HG03103 (cell line): ENCODE measurements at regions not wholly inside any gene's neighbourhood (a gene's known extent, or its start where the extent isn't known, plus 50 kb on each side); places are given as distances from the start of the nearest gene placed in this dataset.
A peak's percentile ranks its signal among the peaks of the same experiment; 100 is the strongest.
"Not testable (repeated sequence)": the region's sequence is repeated elsewhere in the genome, so short reads cannot be mapped to it uniquely, and the experiment has no call there.

Source experiments
- ATAC-seq: cut with Tn5 transposase; IDR thresholded peaks from one replicate; pipeline ENCODE4 v1.9.1; 2021; ENCODE audit warnings: low read depth; ENCODE audit not compliant: unreplicated experiment

DNA sequence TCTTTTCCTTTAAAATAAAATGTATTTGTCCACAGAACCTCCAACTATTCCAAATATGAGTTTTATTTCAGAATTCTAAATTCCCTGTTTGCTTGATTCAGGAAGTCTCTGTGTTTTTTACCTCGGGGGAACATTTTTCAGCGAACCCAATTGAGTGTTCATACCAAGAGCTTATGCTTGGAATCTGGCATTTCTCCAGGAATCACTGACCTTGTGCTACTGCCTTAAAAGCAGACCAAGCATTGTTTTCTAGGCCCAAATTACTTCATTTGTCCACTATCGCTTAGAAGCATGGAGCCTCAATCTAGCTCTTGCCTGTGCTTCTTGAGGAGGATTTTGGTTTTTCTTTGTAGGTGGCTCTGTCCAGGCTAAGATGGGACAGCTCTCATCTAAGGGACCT lies 59.4 kb downstream of the EBLN1 start:
- no peak for ATAC-seq

DNA sequence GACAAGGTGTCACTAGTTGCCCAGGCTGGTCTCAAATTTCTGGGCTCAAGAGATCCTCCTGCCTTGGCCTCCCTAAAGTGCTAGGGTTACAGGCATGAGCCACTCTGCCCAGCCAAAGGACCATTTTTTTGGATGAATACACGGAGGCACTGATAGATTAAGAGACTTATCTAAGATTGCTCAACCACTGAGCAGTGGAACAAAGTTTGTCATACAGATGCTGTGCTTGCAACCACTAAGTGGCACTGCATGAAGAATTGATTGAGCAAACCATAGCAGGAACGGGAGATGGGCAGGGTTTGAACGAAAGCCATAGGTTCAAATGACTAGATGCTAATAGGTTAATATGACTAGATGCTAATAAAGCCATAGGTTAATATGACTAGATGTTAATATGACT lies 61.1 kb downstream of the EBLN1 start:
- ATAC-seq = no peak

DNA sequence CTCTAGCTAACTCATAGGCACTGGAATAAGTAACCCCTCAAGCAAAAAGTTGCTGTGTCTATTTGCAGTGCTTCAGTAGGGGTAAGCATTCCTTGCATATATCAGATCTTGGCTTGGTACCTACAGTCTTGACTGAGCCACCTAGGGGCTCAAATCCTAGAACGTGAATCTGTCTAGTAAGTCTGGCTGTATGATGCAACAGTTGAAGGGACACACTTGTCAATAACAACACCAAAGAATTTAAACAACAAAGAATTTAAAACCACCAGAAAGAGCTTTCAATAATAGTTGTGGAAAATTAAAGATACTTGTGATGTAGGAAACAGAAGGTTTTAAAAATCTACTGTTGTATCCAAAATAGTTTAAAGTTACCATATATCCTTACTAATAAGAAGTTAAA lies 65.4 kb downstream of the EBLN1 start:
- ATAC-seq = no peak

DNA sequence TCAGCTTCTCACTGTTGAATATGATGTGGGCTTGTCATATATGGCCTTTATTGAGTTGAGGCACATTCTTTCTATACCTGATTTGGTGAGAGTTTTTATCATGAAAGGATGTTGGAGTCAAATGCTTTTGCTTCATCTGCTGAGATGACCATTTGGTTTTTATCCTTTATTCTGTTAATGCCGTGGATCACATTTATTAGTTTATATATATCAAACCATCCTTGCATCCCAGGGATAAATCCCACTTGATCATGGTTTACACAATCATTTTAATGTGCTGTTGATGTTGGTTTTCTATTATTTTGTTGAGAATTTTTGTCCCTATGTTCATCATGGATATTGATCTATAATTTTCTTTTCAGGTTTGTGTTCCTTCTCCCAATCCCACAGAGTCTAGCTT lies 67.0 kb downstream of the EBLN1 start:
- ATAC-seq = no peak

DNA sequence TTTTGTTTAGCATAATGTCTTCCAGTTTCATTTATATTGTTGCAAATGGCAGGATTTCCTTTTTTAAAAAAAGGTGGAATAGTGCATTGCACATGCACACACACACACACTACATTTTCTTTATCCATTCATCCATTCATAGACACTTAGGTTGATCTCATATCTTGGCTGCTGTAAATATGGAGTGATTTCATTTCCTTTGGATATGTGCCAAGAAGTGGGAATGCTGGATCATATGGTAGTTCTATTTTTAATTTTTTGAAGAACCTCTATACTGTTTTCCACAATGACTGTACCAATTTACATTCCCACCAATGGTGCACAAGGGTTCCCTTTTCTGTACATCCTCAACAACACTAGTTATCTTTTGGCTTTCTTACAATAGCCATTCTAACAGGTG lies 68.9 kb downstream of the EBLN1 start:
- no peak for ATAC-seq

DNA sequence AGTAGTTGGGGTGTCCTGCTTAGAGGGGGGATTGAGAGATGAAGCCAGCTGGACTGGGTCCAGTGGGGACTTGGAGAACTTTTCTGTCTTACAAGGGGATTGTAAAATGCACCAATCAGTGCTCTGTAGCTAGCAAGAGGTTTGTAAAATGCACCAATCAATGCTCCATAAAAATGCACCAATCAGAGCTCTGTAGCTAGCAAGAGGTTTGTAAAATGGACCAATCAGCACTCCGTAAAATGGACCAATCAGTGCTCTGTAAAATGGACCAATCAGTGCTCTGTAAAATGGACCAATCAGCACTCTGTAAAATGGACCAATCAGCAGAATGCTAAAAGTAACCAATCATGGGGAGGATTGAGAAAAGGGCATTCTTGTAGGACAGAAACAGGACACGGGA lies 71.9 kb downstream of the EBLN1 start:
- ATAC-seq = not testable (repeated sequence)

DNA sequence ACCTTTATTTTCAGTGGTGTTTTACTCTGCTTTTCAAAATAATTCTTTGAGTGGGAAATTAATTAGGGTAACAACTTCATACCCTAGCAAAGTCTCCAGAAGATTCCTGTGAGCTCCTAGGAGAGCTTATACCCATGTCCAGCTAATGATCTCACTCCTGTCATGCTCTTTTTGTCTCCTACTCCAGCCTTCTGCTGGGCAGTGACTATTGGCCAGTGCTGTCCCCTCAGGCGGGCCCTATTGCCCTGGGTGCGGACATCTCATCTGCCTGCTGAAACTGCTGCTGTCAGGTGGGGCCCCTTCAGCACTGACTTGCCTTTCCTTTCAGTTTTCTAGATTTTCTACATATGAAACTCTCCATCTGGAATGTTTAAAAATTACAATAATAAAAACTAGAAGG lies 80.3 kb downstream of the EBLN1 start:
- ATAC-seq = no peak

DNA sequence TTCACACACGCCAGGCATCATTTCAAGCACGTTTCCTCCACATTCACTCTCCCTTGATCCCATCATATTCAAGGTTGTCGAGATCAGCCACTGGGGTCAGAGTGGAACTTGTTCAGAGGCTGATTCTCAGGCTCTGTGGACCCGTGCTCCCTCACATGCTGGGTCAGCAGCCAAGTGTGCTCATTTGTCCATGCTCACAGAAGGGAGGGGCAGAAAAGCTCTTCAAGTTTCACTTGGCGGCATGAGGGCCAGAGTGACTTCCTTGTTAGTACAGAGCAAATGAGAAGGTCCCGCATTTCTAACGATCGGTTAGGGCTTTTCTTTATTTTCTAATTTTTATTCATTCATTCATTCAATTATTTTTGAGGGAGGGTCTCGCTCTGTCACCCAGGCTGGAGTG lies 82.2 kb downstream of the EBLN1 start:
- ATAC-seq = no peak

DNA sequence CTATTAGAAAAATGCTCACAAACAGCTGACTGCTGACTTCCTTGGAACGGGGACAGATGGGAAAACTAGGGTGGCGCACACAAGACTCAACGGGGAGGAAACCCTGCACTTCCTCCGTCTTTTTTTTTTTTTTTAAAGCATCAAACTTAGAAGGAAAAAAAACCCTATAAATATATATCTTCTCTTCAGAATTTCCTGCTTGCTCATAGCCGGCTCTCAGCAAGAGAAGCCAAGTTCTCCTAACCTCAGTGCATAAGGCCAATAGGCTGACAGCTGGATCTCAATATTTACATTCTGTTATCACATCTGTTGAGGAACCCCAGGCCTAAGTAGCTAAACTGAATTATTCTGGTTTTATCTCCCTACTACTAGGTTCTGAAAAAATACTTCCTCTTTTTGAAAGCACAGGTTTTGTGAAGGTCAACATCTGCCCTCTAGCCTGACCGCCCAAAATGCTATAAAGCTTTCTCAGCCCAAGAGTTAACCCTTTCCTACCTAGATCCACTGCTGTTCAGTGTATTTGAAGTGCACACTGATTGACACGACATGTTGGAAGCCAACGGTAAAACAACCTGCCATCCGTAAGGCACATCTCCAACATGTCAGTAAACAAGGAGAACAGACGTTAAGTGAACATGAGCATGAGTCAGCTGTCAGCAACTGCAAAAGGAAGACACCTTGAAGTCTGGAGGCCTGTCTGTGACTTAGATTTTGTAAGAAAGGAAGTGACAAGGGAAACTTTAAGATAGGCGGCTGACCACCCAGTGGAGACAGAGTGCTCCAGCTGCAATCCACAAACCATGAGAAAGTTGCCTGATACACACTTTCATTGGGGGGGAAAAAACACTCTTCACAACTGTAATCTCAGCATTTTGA lies 83.8 kb downstream of the EBLN1 start:
- ATAC-seq = peak; percentile 72

DNA sequence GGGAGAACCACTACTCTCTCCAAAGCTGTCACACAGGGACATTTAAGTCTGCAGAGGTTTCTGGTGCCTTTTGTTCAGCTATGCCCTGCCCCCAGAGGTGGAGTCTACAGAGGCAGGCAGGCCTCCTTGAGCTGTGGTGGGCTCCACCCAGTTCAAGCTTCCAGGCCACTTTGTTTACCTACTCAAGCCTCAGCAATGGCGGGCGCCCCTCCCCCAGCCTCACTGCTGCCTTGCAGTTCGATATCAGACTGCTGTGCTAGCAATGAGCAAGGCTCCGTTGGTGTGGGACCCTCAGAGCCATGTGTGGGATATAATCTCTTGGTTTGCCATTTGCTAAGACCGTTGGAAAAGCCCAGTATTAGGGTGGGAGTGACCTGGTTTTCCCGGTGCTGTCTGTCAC lies 87.0 kb downstream of the EBLN1 start:
- ATAC-seq = not testable (repeated sequence)

DNA sequence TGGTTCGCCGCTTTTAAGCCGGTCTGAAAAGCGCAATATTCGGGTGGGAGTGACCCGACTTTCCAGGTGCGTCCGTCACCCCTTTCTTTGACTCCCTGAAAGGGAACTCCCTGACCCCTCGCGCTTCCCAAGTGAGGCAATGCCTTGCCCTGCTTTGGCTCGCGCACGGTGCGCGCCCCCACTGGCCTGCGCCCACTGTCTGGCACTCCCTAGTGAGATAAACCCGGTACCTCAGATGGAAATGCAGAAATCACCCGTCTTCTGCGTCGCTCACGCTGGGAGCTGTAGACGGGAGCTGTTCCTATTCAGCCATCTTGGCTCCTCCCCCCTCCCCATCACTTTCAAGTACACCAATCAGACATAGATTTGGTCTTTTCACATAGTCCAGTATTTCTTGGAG lies 88.2 kb downstream of the EBLN1 start:
- not testable (repeated sequence) for ATAC-seq

DNA sequence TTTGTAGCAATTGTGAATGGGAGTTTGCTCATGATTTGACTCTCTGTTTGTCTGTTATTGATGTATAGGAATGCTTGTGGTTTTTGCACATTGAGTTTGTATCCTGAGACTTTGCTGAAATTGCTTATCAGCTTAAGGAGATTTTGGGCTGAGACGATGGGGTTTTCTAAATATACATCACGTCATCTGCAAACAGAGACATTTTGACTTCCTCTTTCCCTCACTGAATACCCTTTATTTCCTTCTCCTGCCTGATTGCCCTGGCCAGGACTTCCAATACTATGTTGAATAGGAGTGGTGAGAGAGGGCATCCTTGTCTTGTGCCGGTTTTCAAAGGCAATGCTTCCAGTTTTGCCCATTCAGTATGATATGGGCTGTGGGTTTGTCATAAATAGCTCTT lies 96.6 kb downstream of the EBLN1 start:
- ATAC-seq = not testable (repeated sequence)

DNA sequence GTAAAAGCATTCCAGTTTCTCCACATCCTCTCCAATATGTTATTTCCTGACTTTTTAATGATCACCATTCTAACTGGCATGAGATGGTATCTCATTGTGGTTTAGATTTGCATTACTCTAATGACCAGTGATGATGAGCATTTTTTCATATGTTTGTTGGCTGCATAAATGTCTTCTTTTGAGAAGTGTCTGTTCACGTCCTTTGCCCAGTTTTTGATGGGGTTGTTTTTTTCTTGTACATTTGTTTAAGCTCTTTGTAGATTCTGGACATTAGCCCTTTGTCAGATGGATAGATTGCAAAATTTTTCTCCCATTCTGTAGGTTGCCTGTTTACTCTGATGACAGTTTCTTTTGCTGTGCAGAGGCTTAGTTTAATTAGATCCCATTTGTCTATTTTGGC lies 97.7 kb downstream of the EBLN1 start:
- ATAC-seq = not testable (repeated sequence)

DNA sequence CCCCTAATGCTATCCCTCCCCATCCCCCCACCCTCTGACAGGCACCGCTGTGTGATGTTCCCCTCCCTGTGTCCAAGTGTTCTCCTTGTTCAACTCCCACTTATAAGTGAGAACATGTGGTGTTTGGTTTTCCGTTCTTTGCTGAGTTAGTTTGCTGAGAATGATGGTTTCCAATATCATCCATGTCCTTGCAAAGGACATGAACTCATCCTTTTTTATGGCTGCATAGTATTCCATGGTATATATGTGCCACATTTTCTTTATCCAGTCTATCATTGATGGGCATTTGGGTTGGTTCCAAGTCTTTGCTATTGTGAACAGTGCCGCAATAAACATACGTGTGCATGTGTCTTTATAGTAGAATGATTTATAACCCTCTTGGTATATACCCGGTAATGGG lies 98.2 kb downstream of the EBLN1 start:
- ATAC-seq = not testable (repeated sequence)

DNA sequence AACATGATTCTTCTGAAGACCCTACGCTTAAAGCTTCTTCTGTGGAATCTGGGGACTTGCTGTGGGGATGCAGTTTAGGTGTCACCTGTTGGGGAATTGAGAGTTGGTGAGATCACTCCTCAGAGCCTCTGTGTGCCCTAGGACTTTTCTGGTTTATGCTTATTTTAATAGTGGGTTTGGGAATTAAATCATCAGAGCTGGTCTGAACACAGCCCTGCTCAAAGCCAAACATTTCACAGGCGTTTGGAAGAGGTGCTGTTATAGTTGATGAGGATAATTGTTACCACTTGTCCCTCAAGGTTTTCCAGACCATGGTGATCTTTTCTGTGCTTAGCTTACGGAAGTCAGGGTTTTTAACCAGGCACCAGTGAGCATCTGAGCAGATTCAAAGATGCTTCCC lies 106.1 kb downstream of the EBLN1 start:
- no peak for ATAC-seq

DNA sequence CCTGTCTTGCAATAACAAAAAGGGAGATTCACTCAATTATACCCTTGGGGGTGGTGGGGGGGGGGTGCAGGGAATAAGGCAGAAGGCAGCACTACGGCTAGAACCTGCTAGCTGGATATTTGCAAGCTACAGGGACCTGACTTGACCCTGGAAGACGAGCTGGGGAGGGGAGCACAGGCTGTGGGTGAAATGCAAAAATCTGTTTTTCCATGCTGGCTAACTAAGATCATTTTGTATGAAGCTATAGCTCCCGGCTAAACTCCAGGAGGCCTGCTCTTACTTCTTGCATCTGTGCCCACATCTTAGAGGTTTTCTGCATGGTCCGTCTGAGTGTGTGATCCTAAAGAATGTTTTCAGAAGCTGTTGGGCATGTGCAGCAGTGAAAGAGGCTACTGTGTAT lies 106.6 kb downstream of the EBLN1 start:
- ATAC-seq = no peak

DNA sequence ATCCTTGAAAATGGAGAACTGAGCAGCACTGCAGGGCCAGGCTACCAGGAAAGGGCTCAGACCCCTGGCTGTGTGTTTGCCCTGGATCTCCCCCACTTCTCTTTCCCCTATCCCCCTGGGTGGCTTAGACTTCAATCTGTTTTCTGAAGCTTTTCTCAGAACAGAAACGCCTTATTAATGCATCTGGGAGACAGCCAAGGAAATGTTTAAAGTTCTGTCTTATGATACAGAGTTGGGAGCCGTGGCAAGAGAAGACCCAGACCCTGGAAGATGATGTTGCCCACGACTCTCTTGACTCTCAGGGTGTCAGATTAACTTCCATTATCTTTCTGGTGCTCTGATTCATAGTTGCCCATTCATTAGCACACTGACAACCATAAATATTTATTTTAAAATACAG lies 107.1 kb downstream of the EBLN1 start:
- ATAC-seq = no peak

DNA sequence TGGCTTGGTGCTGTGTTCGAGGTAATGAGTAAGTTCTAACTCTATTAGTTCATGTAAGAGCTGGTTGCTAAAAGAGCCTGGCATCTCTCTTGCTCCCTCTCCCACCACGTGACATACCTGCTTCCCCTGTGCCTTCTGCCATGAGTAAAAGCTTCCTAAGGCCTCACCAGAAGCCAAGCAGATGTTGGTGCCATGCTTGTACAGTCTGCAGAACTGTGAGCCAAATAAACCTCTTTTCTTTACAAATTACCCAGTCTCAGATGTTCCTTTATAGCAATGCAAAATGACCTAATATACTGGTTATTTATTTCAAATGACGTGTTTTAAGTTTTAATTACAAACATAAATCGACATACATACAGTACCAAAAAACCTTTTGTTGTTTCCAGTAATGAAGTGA lies 101.7 kb upstream of the DNAJC1 start:
- ATAC-seq = no peak

DNA sequence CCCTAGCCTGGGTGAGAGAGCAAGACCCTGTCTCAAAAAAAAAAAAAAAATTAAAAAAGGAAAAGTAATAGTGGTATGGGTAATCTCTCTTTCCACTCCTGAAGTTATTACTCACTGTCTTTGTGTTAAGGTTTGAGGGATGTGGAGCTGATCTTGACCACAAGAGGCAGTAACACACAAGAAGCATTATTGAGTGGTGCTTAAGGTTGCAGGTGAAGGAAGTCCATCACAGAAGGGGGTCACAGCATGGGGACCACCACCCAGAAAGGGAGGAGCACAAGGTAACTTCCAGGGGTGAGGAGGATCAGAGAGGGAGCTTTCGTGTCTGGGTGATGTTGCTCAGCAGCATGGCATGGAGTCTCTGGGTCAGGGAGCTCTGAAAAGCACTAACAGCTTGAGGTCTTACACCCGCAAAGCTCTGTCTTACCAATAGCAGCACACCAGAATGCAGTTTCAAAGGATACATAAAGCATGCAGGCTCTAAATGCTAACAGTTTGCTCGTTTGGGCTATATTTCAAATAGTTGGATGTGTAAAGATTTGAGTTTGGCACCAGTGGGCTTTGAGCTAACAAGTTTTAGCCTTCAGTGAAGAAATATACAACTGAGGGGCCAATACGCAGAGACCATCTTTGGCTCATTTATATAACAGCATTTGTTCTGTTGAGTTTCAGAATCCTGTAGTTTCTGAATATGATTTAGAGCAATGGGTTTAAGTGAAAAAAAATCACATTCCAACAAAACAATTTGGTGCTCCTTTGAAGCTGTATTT lies 100.4 kb upstream of the DNAJC1 start:
- no peak for ATAC-seq

DNA sequence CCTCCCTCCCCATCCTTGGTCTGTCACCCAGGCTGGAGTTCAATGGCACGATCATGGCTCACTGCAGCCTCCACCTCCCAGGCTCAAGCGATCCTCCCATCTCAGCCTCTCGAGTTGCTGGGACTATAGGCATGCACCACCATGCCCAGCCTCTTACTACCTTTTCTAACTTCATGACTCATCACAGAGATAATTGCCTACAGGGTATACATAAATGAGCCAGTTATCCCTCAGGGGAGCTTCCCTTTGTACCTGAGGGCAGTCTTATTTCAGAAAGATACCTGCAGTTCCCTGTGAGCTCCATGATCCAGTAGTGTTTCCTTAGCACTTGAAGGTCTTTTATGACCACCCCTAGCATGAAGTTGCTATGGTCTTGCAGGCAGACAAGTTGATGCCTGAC lies 94.2 kb upstream of the DNAJC1 start:
- ATAC-seq = no peak

DNA sequence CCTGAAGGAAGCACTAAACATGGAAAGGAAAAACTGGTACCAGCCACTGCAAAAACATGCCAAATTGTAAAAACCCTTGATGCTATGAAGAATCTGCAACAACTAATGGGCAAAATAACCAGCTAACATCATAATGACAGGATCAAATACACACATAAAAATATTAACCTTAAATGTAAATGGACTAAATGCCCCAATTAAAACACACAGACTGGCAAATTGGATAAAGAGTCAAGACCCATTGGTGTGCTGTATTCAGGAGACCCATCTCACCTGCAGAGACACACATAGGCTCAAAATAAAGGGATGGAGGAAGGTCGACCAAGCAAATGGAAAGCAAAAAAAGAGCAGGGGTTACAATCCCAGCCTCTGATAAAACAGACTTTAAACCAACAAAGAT lies 87.7 kb upstream of the DNAJC1 start:
- ATAC-seq = not testable (repeated sequence)

DNA sequence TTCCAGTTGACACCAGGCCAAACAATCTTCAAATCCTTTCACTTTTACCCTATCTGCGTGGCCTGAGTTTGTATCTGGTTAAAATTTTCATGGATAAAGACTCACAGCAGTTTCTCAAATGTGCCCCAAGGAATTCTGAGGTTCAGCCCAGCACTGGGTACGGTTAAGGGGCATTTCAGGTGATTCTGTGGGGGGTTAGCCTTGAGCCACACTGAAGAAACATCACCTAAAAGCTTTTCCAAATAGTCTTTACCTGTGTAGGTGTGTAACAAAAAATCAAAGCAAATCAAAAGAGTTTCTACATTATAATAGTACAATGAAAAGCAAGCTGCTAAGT lies 83.8 kb upstream of the DNAJC1 start:
- no peak for ATAC-seq
